DOHH2 (cell line): ENCODE measurements at regions not wholly inside any gene's neighbourhood (a gene's known extent, or its start where the extent isn't known, plus 50 kb on each side); places are given as distances from the start of the nearest gene placed in this dataset.

Experiments
- EZH2phosphoT487 ChIP-seq: fragments of 200-600 bp; sonication (generic); IDR thresholded peaks from 2 replicates; pipeline ENCODE4 v1.6.1; 2017; ENCODE audit warnings: borderline replicate concordance, mild to moderate bottlenecking, antibody characterized with exemption, low read length, moderate library complexity, mixed read lengths
- TF ChIP-seq, protein P1 (sequence below): fragments of 200-600 bp; sonication (generic); IDR thresholded peaks from one replicate; pipeline ENCODE4 v1.5.1; 2014; ENCODE audit warnings: antibody characterized with exemption, mild to moderate bottlenecking, low read depth, low read length; ENCODE audit not compliant: poor library complexity, severe bottlenecking

DNA sequence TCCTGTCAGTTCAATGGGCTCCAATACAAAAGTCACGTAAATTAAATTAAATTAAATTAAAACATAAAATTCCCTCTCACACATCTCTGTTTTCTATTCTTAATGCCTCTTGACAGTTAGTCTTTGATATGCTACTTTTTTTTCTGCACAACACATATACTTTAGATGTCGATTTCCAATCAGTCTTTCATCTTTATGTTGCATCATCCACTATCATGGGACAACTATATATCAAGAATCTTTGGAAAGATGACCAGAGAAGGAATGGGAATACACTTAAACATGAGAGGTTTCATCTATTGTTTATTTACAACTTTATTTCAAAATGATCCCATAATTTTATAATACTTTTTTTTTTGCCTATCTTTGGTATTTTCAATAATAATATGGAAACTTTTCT lies 733.3 kb upstream of the FANCL start:
- TF ChIP-seq, protein P1, sequence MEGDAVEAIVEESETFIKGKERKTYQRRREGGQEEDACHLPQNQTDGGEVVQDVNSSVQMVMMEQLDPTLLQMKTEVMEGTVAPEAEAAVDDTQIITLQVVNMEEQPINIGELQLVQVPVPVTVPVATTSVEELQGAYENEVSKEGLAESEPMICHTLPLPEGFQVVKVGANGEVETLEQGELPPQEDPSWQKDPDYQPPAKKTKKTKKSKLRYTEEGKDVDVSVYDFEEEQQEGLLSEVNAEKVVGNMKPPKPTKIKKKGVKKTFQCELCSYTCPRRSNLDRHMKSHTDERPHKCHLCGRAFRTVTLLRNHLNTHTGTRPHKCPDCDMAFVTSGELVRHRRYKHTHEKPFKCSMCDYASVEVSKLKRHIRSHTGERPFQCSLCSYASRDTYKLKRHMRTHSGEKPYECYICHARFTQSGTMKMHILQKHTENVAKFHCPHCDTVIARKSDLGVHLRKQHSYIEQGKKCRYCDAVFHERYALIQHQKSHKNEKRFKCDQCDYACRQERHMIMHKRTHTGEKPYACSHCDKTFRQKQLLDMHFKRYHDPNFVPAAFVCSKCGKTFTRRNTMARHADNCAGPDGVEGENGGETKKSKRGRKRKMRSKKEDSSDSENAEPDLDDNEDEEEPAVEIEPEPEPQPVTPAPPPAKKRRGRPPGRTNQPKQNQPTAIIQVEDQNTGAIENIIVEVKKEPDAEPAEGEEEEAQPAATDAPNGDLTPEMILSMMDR = no peak
- TF ChIP-seq EZH2phosphoT487 = no peak
